Caco-2 (cell line): ENCODE measurements at regions not wholly inside any gene's neighbourhood (a gene's known extent, or its start where the extent isn't known, plus 50 kb on each side); places are given as distances from the start of the nearest gene placed in this dataset.

Experiments used
- BruUV-seq: library from RNA; stranded (reverse); fragments of 400-500 nt; replicated peaks from 2 replicates; lab custom pipeline; 2021; lab: Mats Ljungman, UMichigan
- CTCF ChIA-PET: fragments of 300-600 bp; sonication (Branson Sonifier 250); formaldehyde crosslinking; loops from one replicate; lab custom pipeline; 2022; ENCODE audit warnings: antibody characterized with exemption; lab: Charles Lee
- POLR2A ChIA-PET: fragments of 300-600 bp; sonication (Branson Sonifier 250); formaldehyde crosslinking; loops from one replicate; lab custom pipeline; 2022; ENCODE audit warnings: antibody characterized with exemption; lab: Charles Lee
- DNase-seq, 2 experiments: peaks; one replicate each; pipeline versions ENCODE4 v3.0.0 to v3.0.0-alpha.2; 2020 to 2022
- H3K27me3 ChIP-seq: replicated peaks from 2 replicates; pipeline ENCODE4 v1.6.0; 2011; ENCODE audit warnings: low read length; ENCODE audit not compliant: control insufficient read depth, insufficient read depth
- H3K36me3 ChIP-seq: 2 replicates; pipeline ENCODE4 v1.5.1; 2011; ENCODE audit warnings: low read length; ENCODE audit not compliant: control insufficient read depth, insufficient read depth
- H3K4me1 ChIP-seq: fragments of 250-450 bp; sonication (Bioruptor Pico); 2 replicates; pipeline ENCODE4 v1.5.1; 2020; ENCODE audit warnings: mild to moderate bottlenecking
- H3K4me3 ChIP-seq: 2 replicates; pipeline ENCODE4 v1.5.1; 2011; ENCODE audit warnings: low read depth, mild to moderate bottlenecking, control low read depth, low read length
- H3K9me3 ChIP-seq: fragments of 250-450 bp; sonication (Bioruptor Pico); 2 replicates; pipeline ENCODE4 v1.5.1; 2020; ENCODE audit warnings: mild to moderate bottlenecking, moderate library complexity
- H3K27ac Mint-ChIP-seq: one replicate; pipeline ENCODE4 v1.8.0; 2022; ENCODE audit warnings: mixed read lengths; ENCODE audit not compliant: unreplicated experiment
- H3K27me3 Mint-ChIP-seq: one replicate; pipeline ENCODE4 v1.8.0; 2022; ENCODE audit warnings: mixed read lengths; ENCODE audit not compliant: insufficient read depth, unreplicated experiment
- H3K36me3 Mint-ChIP-seq: one replicate; pipeline ENCODE4 v1.8.0; 2022; ENCODE audit warnings: mild to moderate bottlenecking, mixed read lengths; ENCODE audit not compliant: insufficient read depth, unreplicated experiment
- H3K4me1 Mint-ChIP-seq: one replicate; pipeline ENCODE4 v1.8.0; 2022; ENCODE audit warnings: low read depth, mixed read lengths; ENCODE audit not compliant: unreplicated experiment
- H3K4me3 Mint-ChIP-seq: one replicate; pipeline ENCODE4 v1.8.0; 2022; ENCODE audit warnings: mild to moderate bottlenecking, moderate library complexity, mixed read lengths; ENCODE audit not compliant: unreplicated experiment
- H3K9me3 Mint-ChIP-seq: one replicate; pipeline ENCODE4 v1.8.0; 2022; ENCODE audit warnings: mixed read lengths; ENCODE audit not compliant: unreplicated experiment
- intact Hi-C: fragments of 100-400 bp; cut with micrococcal nuclease; formaldehyde crosslinking; loops from one replicate; pipeline ENCODE4 v1.10.0; 2022; ENCODE audit not compliant: unreplicated experiment
- TF ChIP-seq, protein P1 (sequence below), 2 experiments: fragments of 200-600 bp in 1 of 2; IDR thresholded peaks; 1 replicate in 1 of 2; 2 replicates in 1 of 2; pipeline versions ENCODE4 v1.5.1 to v1.8.0; 2011 to 2022; ENCODE audit warnings: antibody characterized with exemption in 1 of 2, control low read depth in 1 of 2, inconsistent platforms in 1 of 2, low read depth in 1 of 2, low read length in 1 of 2, mild to moderate bottlenecking in 1 of 2, moderate library complexity in 1 of 2; ENCODE audit not compliant: insufficient read depth in 1 of 2, severe bottlenecking in 1 of 2, unreplicated experiment in 1 of 2

DNA sequence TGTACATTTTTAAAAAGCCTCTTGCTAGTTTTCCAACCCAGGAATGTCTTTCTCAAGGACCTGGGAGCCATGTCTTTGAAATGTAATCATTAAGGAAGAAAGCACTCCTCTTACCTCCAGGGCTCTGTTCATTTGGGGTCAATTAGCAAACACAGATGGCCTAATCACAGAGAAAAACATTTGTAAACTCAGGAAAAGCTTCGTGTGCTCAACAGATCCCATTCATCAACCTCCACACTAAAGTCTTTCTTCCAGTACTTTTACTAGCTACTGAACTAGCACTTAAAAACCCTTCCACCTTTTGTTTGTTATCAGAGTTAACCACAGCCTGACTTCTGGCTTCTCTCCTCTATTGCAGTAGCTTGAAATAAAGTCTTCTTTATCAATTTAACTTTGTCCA, 441.4 kb downstream of the PCDH20 start:
- Mint-ChIP-seq H3K4me3 (no peak overlapping the region), H3K36me3 (no peaks in the 10 kb centered on the region), H3K27ac (no peak overlapping the region), H3K4me1 (no peaks in the 10 kb centered on the region), H3K9me3 (peaks cover 35% of the 10 kb centered on the region), H3K27me3 (no peaks in the 10 kb centered on the region)
- ChIA-PET CTCF (no interaction called here), POLR2A (no interaction called here)
- BruUV-seq, result no TSS peak
- intact Hi-C loops, result no loop called here
- H3K4me1 ChIP-seq, result 0 out of 2 replicates have a peak, but pooled peaks cover 11% of the 10 kb centered on the region
- TF ChIP-seq, protein P1, sequence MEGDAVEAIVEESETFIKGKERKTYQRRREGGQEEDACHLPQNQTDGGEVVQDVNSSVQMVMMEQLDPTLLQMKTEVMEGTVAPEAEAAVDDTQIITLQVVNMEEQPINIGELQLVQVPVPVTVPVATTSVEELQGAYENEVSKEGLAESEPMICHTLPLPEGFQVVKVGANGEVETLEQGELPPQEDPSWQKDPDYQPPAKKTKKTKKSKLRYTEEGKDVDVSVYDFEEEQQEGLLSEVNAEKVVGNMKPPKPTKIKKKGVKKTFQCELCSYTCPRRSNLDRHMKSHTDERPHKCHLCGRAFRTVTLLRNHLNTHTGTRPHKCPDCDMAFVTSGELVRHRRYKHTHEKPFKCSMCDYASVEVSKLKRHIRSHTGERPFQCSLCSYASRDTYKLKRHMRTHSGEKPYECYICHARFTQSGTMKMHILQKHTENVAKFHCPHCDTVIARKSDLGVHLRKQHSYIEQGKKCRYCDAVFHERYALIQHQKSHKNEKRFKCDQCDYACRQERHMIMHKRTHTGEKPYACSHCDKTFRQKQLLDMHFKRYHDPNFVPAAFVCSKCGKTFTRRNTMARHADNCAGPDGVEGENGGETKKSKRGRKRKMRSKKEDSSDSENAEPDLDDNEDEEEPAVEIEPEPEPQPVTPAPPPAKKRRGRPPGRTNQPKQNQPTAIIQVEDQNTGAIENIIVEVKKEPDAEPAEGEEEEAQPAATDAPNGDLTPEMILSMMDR (IDR thresholded peaks at IDR 0.05; ENCODE audit: insufficient read depth in 1 of 2, low read depth in 1 of 2, low read length in 1 of 2, severe bottlenecking in 1 of 2, unreplicated experiment in 1 of 2), result no peak
- DNase-seq, result no peak
- peaks cover 5% of the 10 kb centered on the region; the same call in 1 of the 2 replicates for H3K9me3 ChIP-seq
- no peaks in the 10 kb centered on the region for H3K36me3 ChIP-seq
- H3K4me3 ChIP-seq, result no peak overlapping the region
- no peaks in the 10 kb centered on the region for H3K27me3 ChIP-seq

DNA sequence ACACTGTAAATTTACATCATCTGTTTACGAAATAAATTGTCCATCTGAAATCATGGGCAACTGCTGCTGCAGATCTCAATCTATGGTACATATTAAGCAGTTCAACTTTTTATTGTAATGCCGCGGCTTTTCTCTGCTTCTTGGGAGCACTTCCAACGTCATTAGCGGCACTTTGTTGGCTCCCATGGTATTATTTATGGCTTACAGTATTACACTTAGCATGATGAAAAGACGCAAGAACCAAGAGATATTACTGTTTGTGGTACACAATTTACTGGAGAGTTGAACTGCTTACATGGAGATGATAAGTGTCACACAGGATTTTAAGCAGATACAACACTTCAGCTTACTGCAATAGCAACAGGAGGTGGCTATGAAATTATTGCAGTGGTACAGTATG, 442.1 kb downstream of the PCDH20 start:
- Mint-ChIP-seq H3K27ac (no peak overlapping the region), H3K36me3 (no peaks in the 10 kb centered on the region), H3K4me3 (no peak overlapping the region), H3K9me3 (peaks cover 32% of the 10 kb centered on the region), H3K4me1 (no peaks in the 10 kb centered on the region), H3K27me3 (no peaks in the 10 kb centered on the region)
- CTCF ChIA-PET, result no interaction called here
- H3K9me3 ChIP-seq, result peaks cover 5% of the 10 kb centered on the region; the same call in 1 of the 2 replicates
- H3K4me3 ChIP-seq, result no peak overlapping the region
- intact Hi-C loops, result no loop called here
- DNase-seq, result no peak
- TF ChIP-seq, protein P1 (IDR thresholded peaks at IDR 0.05; ENCODE audit: insufficient read depth in 1 of 2, low read depth in 1 of 2, low read length in 1 of 2, severe bottlenecking in 1 of 2, unreplicated experiment in 1 of 2), result no peak
- POLR2A ChIA-PET, result no interaction called here
- no peaks in the 10 kb centered on the region for H3K27me3 ChIP-seq
- BruUV-seq, result no TSS peak
- H3K4me1 ChIP-seq, result 0 out of 2 replicates have a peak, but pooled peaks cover 11% of the 10 kb centered on the region
- H3K36me3 ChIP-seq, result no peaks in the 10 kb centered on the region

DNA sequence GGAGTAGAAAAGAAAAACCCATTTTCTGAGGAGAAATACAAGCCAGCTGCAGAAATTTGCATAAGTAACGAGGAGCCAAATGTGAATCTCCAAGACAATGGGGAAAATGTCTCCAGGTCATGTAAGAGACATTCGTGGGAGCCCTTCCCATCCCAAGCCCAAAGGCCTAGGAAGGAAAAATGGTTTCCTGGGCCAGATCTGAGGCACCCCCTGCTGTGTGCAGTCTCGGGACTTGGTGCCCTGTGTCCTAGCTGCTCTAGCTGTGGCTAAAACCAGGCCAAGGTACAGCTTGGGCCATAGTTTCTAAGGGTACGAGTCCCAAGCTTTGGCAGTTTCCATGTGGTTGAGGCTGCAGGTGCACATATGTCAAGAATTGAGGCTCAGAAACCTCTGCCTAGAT, 444.9 kb downstream of the PCDH20 start:
- intact Hi-C loops, result no loop called here

More for the DNA sequence above, 444.9 kb downstream of the PCDH20 start:
- Mint-ChIP-seq H3K4me1 (no peaks in the 10 kb centered on the region), H3K36me3 (no peaks in the 10 kb centered on the region), H3K27me3 (no peaks in the 10 kb centered on the region), H3K27ac (no peak overlapping the region), H3K9me3 (peaks cover 25% of the 10 kb centered on the region), H3K4me3 (no peak overlapping the region)
- peaks cover 5% of the 10 kb centered on the region; the same call in 1 of the 2 replicates for H3K9me3 ChIP-seq
- no peak overlapping the region for H3K4me3 ChIP-seq
- no peak for DNase-seq
- no peaks in the 10 kb centered on the region for H3K27me3 ChIP-seq
- ChIA-PET CTCF (no interaction called here), POLR2A (no interaction called here)
- no peaks in the 10 kb centered on the region for H3K36me3 ChIP-seq
- no TSS peak for BruUV-seq
- 0 out of 2 replicates have a peak, but pooled peaks cover 11% of the 10 kb centered on the region for H3K4me1 ChIP-seq
- TF ChIP-seq, protein P1 (IDR thresholded peaks at IDR 0.05; ENCODE audit: insufficient read depth in 1 of 2, low read depth in 1 of 2, low read length in 1 of 2, severe bottlenecking in 1 of 2, unreplicated experiment in 1 of 2), result no peak
